ENCODE measurements at regions not wholly inside any gene's neighbourhood (a gene's known extent, or its start where the extent isn't known, plus 50 kb on each side); places are given as distances from the start of the nearest gene placed in this dataset.
"Not testable (repeated sequence)": the region's sequence is repeated elsewhere in the genome, so short reads cannot be mapped to it uniquely, and the experiment has no call there.

DNA sequence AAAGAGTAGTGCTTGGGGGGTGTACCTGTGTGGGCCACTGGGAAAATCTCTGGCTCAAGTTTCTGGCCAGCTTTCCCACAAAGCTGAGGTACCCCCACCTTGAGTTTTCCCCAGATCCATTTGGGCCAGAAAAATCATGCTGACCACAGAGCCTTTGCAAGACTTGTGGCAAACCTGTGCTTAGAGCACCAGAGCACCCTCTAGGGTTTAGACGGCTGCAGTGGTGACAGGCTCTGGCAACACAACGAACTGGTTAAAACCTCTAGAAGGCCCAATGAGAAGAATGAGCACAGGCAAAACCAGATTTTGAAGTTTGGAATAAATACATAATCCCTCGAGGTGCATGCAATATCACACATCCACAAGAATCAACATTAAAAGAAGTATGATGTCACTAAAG, 290.7 kb upstream of the FOLH1 start:
- peak; percentile 30 for DNase-seq (ENCODE audit: low read depth, low spot score)
- in situ Hi-C loops (cut with HindIII; ENCODE audit: low pct_unique_long_range_greater_than_20kb, low sequenced_read_pairs): no loop called here

DNA sequence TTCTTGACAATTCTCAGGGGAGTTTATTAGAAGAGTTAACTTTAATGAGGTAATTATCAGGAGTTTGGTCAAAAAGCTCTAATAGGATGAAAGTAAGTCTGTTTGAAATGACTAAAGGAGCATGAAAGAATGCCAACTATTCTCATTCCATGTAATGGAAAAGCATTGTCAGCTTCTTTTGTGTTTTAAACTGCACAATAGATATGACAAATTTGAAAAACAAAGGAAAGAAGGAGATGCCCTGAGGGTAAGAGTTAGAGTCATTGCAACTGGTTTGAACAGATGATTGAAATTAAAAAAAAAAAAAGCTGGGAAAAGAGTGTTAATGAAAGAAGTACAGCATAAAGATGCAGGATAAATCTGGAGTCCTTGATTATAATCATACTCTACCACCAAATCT, 296.8 kb upstream of the FOLH1 start:
- DNase-seq (ENCODE audit: low read depth, low spot score): no peak
- in situ Hi-C loops (cut with HindIII; ENCODE audit: low pct_unique_long_range_greater_than_20kb, low sequenced_read_pairs): no loop called here

DNA sequence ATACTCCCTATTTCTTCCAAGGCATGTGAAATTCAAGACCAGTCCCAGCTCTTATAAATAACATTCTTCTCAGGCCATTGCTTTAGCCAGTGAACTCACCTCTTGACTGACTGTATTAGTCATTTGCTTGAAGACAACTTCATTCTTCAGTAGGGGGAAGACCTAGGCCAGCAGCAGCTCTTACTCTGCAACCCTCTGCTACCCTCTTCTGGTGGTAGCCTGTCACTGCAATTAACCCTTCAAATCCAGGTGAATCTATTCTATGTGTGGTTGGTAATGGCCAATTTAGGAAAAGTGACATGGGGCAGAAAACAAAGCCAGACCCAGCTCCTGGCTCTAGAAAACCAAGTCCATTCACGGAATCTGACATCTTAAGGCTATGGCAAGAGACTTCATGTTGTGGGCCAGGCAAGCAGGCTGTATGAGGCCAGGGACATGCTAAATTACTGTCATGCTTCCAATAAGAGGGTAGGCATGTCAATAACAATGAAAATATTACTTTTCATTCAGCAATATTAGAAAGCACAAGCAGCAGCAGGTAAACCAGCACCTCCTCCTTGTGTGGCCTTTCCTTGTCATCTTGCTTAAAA, 317.9 kb upstream of the FOLH1 start:
- peak; percentile 75 for DNase-seq (ENCODE audit: low read depth, low spot score)
- in situ Hi-C loops (cut with HindIII; ENCODE audit: low pct_unique_long_range_greater_than_20kb, low sequenced_read_pairs): not testable (repeated sequence)

DNA sequence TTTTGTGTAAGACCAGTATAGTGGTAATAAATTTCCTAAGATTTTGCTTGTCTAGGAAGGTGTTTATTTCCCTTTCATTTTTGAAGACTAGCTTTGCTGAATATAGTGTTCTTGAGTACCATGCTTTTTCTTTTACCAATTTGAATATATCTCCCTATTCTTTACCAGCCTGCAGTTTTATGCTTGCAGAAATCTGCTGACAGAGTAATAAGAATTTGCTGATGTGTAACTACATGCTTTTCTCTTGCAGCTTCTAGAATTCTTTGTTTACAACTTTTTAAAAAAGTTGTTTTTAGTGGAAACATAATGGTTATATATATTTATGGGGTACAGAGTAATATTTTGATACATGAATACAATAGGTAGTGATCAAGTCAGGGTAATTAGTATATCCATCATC, 324.8 kb upstream of the FOLH1 start:
- DNase-seq (ENCODE audit: low read depth, low spot score): no peak
- in situ Hi-C loops (cut with HindIII; ENCODE audit: low pct_unique_long_range_greater_than_20kb, low sequenced_read_pairs): no loop called here

DNA sequence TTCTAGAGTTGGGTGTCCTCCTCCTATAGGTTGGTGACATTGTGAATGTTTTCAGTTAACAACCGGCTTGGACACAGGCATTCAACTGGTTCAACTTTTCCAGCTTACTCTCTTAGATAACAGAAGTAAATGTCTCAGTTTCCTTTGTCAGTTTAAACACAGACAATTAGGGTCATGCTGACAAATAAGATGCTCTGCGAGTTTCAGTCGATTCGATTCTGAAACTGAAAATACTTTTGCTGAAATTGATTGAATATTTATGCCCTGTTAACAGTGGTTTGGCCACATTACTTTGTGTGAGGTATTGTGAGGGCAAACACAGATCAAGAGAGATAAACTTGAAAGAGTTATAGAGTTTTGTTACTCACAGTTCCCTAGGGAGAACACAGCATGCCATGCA, 330.5 kb upstream of the FOLH1 start:
- DNase-seq (ENCODE audit: low read depth, low spot score); in situ Hi-C loops (cut with HindIII; ENCODE audit: low pct_unique_long_range_greater_than_20kb, low sequenced_read_pairs): not testable (repeated sequence)

DNA sequence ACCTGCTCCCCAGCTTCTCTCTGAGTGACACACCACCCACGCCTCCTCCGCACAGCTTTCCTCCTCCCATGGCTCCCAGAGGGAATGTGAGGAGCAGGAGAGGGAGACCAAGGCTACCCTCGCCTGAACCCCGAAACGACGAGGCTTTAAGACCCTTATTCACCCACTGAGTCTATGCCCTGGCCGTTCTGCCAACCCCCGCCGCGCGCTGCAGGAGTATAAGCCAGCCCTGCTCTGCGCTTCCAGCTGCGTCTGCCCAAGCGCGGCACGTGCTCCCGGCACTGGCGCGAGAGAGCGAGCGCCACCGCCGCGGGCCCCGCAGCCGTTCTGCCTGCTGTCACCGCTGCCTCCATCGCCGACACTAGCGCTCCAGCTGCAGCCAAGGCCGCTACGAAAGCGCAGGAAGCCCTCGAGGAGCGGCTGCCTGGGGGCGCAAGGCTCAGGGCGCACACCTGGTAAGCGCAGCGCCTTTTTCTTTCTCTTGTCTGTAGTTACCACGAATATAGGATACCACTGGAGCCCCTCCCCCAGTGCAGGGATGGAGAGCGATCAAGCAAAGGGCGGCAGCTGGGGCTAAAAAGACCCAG, 350.0 kb upstream of the FOLH1 start:
- DNase-seq (ENCODE audit: low read depth, low spot score); in situ Hi-C loops (cut with HindIII; ENCODE audit: low pct_unique_long_range_greater_than_20kb, low sequenced_read_pairs): not testable (repeated sequence)

DNA sequence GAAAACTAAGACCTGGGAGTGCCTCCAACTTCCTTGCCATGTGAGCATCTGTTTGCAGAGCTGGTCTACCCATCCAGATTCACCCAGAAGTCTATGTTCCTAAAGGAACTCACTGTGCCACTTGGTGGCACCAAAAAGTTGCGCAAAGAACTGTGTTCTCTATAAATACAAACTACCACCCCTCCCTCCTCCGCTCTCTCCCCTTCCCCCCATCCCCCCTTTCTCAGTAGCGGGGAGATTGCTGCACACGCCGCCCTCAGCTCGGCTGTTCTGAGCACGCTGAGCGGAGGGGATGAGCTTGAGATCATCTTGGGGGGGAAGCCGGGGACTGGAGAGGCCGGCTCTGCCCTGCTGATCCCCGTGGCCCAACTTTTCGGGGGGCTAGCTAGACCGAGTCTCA, 352.2 kb upstream of the FOLH1 start:
- in situ Hi-C loops (cut with HindIII; ENCODE audit: low pct_unique_long_range_greater_than_20kb, low sequenced_read_pairs); DNase-seq (ENCODE audit: low read depth, low spot score): not testable (repeated sequence)

DNA sequence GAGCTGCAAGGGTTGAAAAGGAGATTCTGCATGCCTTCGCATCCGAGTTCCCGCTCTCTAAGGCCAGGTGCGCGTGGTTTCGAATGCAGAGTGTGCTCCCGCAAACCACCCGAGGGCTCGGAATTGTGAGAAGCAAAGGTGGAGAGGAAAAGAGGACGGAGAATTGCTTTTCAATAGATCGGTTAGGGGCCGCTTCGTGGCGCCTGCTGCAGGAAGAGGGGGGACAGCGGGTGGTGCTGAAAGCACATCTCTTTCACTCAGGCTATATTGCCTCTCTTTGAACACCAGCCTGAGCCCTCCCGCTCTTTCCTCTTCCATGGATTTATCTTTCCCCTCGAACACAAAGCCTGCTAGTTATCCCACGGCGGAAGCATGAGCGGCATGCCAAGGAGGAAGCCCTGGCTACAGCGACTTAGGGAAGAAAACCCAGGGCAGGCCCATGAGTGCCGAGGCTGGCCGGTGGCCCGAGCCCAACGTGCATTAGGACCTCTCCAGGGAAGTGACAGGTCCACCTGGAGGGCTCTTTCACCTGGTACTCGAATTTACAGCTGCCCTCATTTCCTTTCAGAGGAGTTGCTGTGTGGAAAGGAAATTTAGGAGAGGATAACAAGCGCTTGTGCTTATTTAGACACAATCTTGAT, 353.0 kb upstream of the FOLH1 start:
- in situ Hi-C loops (cut with HindIII; ENCODE audit: low pct_unique_long_range_greater_than_20kb, low sequenced_read_pairs); DNase-seq (ENCODE audit: low read depth, low spot score): not testable (repeated sequence)

DNA sequence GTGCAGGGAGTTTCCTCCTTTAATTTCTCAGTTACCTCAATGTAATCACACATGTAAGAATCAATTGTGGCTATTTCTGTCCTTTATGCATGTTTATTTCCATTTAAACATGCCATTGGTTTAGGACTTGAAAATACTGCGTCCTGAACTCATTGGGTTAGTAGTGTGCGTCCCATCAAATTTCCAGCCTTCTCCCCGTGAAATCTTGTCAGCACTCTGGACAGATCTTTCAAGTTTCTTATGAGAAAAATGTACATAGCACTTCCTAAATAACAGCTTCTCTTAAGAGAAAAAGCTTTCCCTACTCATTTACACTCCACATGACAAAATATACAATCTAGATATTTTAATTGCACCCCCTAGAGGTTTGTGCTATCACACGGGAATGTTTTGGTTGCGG, 353.9 kb upstream of the FOLH1 start:
- in situ Hi-C loops (cut with HindIII; ENCODE audit: low pct_unique_long_range_greater_than_20kb, low sequenced_read_pairs); DNase-seq (ENCODE audit: low read depth, low spot score): not testable (repeated sequence)

DNA sequence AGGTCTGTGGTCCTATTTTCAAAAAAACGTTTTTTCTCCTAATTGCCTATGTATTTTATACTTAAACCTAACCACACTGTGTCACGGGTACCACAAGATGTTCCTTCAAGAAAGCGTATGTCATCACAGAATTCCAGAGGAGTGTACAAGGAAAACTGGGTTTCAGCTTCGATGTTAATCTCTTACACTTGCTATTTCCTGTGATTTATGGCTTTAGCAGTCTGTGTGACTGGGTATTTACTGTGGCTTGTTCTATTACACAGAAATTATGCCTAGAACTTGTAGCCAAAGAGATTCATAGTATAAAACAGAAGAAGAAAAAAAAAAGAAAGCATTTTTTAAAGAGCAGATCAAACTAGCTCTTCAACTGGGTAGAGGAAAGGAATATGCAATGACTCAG, 371.1 kb upstream of the FOLH1 start:
- DNase-seq (ENCODE audit: low read depth, low spot score); in situ Hi-C loops (cut with HindIII; ENCODE audit: low pct_unique_long_range_greater_than_20kb, low sequenced_read_pairs): not testable (repeated sequence)

DNA sequence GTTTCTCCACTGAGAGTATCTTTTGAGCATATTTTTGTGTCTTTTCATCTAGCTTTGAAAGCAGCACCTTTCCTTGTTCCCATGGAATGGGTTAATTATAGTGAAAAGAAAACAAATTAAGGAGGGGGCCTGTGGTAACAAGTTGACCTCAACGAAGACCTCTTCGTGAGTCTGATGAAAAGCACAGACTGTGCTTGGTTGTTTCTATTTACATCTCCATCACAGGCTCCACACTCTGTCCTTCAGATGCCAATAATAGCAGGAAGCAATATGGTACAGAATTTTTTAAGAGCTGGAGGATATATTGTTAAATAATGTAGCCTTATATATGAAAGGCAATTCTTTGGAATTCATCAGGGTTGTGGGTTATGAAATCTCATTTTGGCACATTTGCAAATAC, 366.7 kb upstream of the OR4C13 start:
- DNase-seq (ENCODE audit: low read depth, low spot score); in situ Hi-C loops (cut with HindIII; ENCODE audit: low pct_unique_long_range_greater_than_20kb, low sequenced_read_pairs): not testable (repeated sequence)

DNA sequence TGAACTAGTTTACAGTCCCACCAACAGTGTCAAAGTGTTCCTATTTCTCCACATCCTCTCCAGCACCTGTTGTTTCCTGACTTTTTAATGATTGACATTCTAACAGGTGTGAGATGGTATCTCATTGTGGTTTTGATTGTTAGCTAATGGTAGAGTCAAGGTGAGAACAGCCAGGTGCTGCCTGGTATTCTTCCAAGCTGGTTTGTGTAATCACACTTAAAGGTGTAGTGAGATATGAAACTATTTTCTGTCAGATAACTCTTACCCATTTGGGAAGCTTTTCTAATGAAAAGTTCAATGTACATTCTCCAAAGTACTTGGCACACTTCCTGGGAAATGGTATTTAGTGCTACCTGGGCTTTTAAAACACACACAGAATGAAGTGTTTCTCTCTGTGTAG, 343.3 kb upstream of the OR4C13 start:
- DNase-seq (ENCODE audit: low read depth, low spot score); in situ Hi-C loops (cut with HindIII; ENCODE audit: low pct_unique_long_range_greater_than_20kb, low sequenced_read_pairs): not testable (repeated sequence)

DNA sequence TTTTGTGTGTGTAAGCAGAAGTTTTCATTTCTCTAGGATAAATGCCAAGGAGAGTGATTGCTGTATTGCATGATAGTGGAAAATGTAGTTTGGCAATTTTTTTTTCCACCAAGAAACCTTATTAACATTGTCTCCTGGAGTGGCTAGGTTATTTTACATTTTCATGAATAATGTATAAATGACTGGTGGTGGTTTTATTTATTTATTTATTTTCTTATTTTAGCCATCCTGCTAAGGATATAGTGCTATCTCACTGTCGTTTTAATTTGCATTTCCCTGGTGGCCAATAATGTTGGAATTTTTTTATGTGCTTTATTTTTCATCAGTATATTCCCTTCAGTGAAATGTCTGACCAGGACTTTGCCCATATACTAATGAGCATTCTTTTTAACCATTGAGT, 328.3 kb upstream of the OR4C13 start:
- DNase-seq (ENCODE audit: low read depth, low spot score); in situ Hi-C loops (cut with HindIII; ENCODE audit: low pct_unique_long_range_greater_than_20kb, low sequenced_read_pairs): not testable (repeated sequence)

DNA sequence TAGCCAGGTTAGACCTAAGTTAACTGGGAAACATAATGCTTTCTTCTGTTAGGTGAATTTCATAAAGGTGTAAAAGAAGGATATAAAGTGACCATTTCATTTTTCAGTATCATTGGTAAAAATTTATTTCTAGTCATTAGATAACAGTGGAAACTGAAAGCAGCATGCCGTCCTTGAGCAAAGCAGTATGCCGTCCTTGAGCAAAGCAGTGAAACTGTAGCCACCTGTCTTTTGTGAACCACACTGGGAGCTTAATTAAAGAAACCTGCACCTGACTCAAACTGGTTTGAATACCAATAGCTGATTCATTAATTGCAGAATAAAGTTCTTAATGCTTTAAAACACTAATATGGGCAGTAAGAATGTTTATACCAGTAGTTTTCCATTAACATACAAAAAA, 281.5 kb upstream of the OR4C13 start:
- DNase-seq (ENCODE audit: low read depth, low spot score); in situ Hi-C loops (cut with HindIII; ENCODE audit: low pct_unique_long_range_greater_than_20kb, low sequenced_read_pairs): not testable (repeated sequence)

DNA sequence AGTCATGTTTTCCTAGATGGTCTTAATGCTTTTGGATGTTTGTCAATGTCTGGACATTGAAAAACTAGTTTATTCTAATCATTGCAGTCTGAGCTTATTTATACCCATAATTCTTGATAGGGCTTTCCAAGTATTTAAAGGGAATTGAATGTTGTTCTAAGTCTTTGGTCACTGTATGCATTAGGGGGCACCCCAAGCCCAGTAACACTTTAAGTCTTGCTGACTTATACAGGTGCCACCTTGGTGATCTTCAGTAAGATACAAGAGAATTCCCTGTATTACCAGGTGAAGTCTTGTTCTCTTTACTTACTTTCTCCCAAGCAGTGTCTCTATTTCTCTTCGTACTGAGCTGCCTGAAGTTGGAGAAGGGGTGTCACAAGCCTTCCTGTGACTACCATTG, 250.1 kb upstream of the OR4C13 start:
- DNase-seq (ENCODE audit: low read depth, low spot score); in situ Hi-C loops (cut with HindIII; ENCODE audit: low pct_unique_long_range_greater_than_20kb, low sequenced_read_pairs): not testable (repeated sequence)

DNA sequence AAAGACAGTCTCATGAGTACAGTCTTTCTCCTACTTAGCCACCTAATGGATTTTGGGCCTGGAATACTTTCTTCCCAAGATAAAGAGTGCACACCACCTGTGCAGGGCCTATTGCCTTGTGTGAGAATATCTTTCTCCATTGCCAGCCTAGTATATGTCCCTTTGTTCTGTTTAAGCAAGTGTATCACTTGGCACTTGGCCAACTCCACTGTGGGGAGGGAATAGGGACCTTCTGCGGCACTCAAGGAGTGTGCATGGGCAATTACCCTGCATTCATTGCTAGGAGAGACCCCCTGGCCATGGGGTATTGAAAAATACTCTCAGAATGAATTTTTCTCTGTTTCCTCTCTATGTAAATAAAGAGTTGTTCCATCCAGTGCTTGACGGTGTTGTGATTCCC, 201.7 kb upstream of the OR4C13 start:
- DNase-seq (ENCODE audit: low read depth, low spot score); in situ Hi-C loops (cut with HindIII; ENCODE audit: low pct_unique_long_range_greater_than_20kb, low sequenced_read_pairs): not testable (repeated sequence)

DNA sequence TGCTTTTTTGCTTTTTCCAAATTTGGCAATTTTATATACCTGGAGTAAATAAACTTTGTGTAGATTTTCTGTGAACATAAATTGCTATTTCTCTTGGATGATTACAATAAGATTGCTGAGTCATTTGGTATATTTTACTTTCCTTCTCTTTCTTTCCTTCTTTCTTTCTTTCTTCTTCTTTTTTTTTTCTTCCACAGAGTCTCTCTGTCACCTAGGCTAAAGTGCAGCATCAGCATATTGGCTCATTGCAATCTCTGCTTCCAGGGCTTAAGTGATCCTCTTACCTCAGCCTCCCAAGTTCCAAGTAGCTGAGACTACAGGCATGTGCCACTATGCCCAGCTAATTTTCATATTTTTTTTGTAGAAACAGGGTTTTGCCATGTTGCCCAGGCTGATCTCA, 201.2 kb upstream of the OR4C13 start:
- DNase-seq (ENCODE audit: low read depth, low spot score); in situ Hi-C loops (cut with HindIII; ENCODE audit: low pct_unique_long_range_greater_than_20kb, low sequenced_read_pairs): not testable (repeated sequence)

DNA sequence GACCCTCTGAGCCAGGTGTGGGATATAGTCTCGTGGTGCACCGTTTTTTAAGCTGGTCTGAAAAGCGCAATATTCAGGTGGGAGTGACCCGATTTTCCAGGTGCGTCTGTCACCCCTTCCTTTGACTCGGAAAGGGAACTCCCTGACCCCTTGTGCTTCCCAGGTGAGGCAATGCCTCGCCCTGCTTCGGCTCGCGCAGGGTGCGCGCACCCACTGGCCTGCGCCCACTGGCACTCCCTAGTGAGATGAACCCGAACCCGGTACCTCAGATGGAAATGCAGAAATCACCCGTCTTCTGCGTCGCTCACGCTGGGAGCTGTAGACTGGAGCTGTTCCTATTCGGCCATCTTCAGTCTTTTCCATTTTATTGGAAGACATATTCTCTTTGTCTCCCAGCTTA, 171.4 kb upstream of the OR4C13 start:
- in situ Hi-C loops (cut with HindIII; ENCODE audit: low pct_unique_long_range_greater_than_20kb, low sequenced_read_pairs); DNase-seq (ENCODE audit: low read depth, low spot score): not testable (repeated sequence)

DNA sequence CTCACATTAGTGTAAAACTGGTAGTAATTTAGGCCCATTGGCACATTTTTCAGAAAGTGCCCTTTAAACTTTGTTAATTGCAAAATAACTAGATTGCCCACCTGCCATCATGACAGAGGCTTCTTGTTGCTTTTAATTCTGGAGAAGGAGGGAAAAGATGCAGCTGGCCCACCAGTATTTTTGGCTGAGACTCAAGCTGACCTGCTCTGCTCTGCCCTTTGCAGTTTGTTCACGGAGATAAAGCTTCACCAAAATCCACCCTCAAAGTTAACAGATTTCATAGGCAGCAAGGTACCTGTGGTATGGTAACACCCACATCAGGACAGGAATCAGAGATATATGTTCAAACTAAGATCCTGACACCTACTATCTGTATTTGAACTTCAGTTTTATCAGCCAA, 170.2 kb upstream of the OR4C13 start:
- in situ Hi-C loops (cut with HindIII; ENCODE audit: low pct_unique_long_range_greater_than_20kb, low sequenced_read_pairs); DNase-seq (ENCODE audit: low read depth, low spot score): not testable (repeated sequence)
